LNCAP (cell line): ENCODE measurements at regions not wholly inside any gene's neighbourhood (a gene's known extent, or its start where the extent isn't known, plus 50 kb on each side); places are given as distances from the start of the nearest gene placed in this dataset.

ENCODE experiments used
- TF ChIP-seq, protein P1 (sequence below): fragments of 450-650 bp; IDR thresholded peaks from 2 replicates; pipeline ENCODE4 v1.5.1; 2017; ENCODE audit warnings: mild to moderate bottlenecking

DNA sequence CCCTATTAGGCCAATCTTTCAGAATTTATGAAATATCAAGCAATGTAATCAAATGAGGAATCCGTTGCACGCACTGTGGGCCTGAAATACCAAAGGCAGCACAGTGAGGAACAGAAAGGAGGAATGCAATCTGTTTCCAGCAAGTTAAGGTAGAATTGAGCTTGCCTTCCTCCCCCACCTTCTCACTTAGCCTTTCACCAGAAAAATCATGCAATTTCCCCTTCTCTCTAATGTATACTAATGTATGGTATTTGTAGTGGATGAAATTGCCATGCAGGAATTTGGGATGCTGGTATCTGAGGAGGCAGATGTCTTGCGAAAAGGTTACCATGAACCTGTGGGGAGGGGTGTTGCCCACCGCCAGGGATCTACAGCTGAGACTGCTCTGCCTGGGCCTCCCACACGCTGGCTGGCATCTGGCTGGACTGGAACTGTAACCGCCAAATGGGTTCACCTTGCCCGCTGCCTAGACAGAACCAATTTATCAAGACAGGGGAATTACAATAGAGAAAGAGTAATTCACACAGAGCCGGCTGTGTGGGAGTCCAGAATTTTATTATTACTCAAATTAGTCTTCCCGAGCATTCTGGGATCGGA, 222.4 kb upstream of the MYLIP start:
- TF ChIP-seq, protein P1, sequence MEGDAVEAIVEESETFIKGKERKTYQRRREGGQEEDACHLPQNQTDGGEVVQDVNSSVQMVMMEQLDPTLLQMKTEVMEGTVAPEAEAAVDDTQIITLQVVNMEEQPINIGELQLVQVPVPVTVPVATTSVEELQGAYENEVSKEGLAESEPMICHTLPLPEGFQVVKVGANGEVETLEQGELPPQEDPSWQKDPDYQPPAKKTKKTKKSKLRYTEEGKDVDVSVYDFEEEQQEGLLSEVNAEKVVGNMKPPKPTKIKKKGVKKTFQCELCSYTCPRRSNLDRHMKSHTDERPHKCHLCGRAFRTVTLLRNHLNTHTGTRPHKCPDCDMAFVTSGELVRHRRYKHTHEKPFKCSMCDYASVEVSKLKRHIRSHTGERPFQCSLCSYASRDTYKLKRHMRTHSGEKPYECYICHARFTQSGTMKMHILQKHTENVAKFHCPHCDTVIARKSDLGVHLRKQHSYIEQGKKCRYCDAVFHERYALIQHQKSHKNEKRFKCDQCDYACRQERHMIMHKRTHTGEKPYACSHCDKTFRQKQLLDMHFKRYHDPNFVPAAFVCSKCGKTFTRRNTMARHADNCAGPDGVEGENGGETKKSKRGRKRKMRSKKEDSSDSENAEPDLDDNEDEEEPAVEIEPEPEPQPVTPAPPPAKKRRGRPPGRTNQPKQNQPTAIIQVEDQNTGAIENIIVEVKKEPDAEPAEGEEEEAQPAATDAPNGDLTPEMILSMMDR, result no peak

DNA sequence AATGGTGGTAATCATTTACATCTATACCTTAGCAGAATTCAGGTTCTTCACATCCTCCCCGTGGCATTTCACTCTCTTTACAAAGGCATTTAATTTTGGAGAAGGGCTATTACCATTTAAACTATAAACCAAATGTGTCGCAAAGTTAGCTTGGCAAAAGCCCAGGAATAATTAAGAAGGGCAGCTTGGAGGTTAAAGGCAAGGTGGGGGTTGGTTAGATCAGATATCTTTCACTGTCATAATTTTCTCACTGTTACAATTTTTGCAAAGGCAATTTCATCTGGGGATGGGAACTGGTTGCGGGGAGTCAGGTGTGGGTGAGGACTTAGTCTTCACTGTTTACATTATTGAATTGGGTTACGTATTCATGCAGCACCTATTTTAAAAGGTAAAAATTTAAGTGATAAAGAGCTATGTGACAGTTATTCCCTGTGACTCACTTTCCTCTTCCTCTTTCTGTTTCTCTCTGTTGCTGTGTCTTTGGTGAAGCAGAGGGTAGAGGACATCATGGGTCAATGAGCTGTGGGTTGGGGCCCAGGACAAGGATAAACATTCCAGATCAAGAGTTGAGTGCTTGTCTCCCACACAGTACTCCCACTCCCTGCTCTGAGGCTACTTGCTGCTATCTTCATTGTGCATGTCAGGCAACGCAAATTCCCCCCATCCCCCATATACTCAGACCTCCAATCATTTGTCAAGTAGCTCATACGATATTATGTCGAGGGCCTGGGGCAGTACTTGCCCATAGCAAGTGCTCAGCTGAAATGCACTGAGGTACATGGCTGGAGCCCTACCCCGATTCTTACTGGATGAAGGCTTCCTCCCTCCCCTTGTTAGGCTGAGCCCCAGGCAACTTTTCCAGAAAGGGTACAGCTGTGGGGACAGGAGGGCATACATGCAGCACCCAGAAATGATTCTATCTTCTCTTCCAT, 223.1 kb upstream of the MYLIP start:
- TF ChIP-seq, protein P1, result no peak

DNA sequence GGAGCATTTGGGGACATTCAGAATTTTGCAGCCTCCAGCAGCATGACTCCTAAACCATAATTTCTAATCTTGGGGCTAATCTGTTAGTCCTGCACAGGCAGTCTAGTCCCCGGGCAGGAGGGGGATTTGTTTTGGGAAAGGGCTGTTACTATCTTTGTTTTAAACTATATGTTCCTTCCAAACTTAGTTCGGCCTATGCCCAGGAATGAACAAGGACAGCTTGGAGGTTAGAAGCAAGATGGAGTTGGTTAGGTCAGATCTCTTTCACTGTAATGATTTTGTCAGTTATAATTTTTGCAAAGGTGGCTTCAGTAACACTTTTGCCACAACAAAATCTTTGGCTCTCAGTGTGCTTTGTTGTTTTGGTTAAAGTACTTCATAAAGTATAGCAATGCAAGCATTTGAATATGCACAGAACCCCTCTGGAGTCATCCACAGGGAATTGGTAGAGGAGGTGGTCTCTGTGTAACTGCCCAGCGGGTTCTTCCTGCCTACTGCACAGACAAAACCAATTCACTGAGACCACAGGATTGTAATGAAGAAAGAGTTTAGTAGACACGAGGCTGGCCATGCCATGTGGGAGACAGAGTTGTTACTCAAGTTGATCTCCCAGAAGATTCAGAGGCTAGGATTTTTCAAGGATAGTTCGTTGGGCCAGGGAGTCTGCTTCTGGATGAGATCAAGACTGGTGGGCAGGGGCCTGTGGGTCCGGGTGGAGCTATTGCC, 224.1 kb upstream of the MYLIP start:
- TF ChIP-seq, protein P1, result no peak

DNA sequence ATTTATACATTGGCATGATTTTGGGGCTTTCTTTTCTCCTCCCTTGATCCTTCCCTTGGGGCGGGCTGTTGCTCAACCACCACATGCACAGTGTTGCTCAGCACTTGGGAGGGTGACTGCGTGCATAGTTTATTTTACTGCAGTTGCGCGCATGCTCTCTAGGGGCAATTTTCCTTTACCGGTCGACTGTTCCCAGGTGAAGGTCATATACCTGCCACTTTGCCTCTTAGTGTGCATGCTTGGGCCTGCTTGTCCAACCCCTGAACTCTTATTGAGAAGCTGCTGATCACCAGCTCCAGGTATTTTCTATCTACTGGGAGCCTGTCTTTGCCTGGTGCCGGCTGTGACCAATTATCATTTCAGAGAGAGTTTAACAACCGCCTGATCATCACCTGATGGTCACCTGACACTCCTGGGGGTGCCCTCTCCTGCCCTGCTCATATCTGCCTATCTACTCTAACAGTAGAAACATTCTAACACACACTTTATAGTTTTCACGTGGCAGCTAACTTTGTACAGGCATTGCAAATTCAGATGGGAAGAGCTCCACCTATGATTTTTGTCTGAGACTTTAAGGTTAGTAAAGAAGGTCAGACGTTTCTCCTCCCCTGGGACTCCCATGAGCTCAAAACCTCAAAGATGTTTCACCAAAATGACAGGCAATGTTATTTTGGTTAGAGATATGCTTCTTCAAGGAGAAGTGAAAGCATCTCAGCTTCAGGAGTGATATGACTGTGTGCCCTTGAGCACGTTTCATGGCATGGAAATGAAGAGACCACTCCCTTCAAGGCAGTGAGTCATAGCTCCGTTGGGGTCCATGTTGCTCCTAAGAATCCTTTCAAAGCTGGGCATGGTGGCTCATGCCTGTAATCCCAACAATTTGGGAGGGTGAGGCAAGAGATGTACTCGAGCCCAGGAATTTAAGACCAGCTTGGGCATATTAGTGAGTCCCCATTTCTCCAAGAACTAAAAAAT, 227.5 kb upstream of the MYLIP start:
- TF ChIP-seq, protein P1, result no peak

DNA sequence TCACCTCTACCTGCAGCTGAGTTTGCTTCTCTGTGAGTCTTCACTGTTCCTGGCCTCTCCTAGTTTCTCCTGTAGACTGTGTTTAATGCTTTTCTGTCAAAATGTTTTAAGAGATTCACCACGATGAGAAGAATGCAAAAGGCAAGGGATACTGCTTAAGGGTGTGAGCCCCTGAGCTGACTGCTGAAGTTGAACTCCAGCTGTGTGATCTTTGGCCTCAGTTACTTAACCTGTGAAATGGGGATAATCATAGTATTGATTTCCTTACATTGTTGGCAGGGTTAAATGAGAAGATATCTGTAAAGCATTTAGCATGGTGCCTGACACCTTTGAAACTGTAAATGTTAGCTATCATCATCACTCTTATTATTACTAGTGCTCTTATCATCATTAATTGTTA, 230.2 kb upstream of the MYLIP start:
- TF ChIP-seq, protein P1, result no peak

DNA sequence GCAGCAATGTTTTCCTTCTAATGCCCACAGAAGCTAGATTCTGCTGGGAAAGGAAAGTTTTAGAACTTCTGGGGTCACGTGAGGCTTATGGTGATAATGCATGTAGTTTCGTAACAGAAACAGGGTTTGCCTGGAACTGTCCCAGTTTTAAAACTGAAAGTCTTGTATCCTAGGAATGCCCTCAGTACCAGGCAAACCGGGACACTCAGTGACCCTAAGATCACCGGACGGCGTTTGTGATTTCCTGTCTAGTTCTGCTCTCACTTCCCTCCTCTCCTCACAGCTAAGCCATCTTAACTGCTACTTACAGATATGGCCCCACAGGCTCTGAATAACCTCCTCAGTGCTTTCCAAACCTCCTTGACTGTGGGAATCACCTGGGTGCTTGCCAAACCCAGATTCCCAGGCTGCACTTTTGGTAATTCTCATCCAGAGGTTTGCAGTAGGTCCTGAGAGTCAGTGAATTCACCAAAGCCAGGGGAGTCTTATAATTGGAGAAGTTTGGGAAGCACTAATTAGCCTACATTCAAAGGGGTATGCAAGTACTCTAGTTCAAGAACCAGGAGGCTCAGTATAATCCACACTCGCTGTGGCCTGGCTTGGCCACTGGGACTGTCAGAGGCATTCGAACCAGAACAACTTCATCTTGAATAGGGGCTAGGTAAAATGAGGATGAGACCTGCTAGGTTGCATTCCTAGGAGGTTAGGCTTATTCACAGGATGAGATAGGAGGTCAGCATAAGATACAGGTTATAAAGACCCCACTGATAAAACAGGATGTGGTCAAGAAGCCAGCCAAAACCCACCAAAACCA, 231.6 kb upstream of the MYLIP start:
- TF ChIP-seq, protein P1, result no peak
